ENCODE measurements at regions not wholly inside any gene's neighbourhood (a gene's known extent, or its start where the extent isn't known, plus 50 kb on each side); places are given as distances from the start of the nearest gene placed in this dataset.
"Not testable (repeated sequence)": the region's sequence is repeated elsewhere in the genome, so short reads cannot be mapped to it uniquely, and the experiment has no call there.

DNA sequence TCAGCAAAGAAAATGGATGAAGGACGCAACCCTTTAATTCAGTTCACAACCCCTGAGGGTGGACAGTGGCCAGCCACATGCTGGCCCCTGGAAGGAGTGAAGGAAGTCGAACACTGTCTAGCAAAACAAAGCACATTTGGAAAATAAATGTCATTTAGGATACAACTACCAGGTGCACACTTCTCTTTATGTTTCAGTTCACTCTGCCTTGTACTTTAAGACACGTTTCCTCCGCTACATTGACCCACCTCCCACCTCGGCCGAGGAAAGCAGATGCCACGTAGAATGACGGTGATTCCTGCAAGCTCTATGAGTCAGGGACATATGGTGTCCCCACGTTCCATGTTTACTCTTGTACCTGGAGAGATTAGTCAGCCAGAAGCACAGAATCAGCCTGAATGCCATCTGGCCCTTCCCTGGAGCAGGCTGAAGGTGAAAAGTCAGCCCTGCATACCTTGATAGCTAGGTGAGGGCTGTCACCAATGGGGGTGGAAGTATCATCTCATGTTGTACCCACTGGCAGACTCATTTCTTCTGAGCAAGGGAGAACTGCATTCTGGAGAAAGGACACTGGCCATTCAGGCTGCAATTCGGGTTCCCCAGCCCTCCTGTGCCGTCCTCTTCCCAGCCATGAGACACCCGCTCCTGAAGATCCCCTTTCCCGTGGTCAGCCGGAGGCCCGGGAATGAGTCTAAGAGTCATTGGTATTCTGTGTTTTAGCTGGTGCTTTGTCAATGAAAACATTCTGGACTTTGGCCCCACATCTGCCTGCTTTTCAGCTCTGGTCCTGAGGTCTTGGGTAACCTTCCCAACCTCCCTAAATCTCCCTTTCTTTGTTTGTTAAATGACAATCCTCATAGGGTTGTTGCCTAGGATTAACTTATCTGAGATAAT is 60.6 kb downstream of the FOXA2 start:
- no peaks in the 10 kb centered on the region for H3K36me3 ChIP-seq
- no peaks in the 10 kb centered on the region for H3K4me1 ChIP-seq
- H3K4me3 ChIP-seq, result no peak overlapping the region
- no peak for DNase-seq
- TF ChIP-seq, protein P1, sequence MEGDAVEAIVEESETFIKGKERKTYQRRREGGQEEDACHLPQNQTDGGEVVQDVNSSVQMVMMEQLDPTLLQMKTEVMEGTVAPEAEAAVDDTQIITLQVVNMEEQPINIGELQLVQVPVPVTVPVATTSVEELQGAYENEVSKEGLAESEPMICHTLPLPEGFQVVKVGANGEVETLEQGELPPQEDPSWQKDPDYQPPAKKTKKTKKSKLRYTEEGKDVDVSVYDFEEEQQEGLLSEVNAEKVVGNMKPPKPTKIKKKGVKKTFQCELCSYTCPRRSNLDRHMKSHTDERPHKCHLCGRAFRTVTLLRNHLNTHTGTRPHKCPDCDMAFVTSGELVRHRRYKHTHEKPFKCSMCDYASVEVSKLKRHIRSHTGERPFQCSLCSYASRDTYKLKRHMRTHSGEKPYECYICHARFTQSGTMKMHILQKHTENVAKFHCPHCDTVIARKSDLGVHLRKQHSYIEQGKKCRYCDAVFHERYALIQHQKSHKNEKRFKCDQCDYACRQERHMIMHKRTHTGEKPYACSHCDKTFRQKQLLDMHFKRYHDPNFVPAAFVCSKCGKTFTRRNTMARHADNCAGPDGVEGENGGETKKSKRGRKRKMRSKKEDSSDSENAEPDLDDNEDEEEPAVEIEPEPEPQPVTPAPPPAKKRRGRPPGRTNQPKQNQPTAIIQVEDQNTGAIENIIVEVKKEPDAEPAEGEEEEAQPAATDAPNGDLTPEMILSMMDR (IDR thresholded peaks at IDR 0.05), result no peak
- intact Hi-C loops (cut with DNase I; ENCODE audit: low total_unique reads), result no loop called here
- H3K9me3 ChIP-seq, result no peaks in the 10 kb centered on the region
- H3K27ac ChIP-seq, result no peak overlapping the region
- peaks cover 0 to 12% of the 10 kb centered on the region in 2 donors for H3K27me3 ChIP-seq

DNA sequence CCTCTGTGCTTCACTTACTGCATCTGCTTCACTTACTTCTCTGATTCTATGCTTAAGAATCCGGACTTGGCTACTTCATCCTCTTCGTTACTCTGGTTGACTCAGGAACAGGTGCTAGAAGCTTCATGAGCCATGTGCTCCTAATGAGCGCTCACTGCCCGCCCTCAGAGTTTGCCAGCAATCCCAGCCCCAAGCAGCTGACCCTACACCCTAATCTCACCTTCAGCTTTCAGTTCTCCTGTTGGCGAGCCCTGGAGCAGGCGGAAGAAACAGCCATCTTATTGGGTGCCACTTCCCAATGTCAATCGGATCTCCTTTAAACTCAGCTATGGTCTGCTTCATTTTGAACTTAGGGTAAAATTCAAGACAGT is 61.3 kb downstream of the FOXA2 start:
- no peaks in the 10 kb centered on the region for H3K36me3 ChIP-seq

DNA sequence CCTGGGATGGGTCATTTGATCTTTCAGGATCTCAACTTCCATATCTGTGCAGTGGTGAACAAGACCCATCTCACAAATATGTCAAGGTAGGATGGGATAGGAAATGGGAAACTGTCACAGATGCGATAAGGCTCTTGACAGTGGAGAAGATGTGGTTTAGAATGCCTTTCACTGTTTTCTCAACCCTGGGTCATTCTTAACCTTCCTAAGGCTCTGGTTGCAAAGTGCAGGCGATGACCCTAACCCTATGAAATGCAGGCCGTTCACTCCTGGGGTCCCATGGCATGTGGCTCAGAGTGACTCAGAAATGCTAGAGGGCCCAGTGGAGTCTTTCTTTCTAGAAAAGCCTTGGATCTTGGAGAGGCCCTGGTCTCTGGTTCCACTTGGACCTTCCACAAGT is 61.7 kb downstream of the FOXA2 start:
- Histone ChIP-seq H3K36me3 (no peaks in the 10 kb centered on the region), H3K4me3 (no peak overlapping the region), H3K9me3 (no peaks in the 10 kb centered on the region), H3K27ac (no peak overlapping the region), H3K27me3 (peaks cover 0 to 12% of the 10 kb centered on the region in 2 donors), H3K4me1 (no peaks in the 10 kb centered on the region)
- DNase-seq, result no peak
- TF ChIP-seq, protein P1 (IDR thresholded peaks at IDR 0.05), result no peak
- intact Hi-C loops (cut with DNase I; ENCODE audit: low total_unique reads), result no loop called here

More for the DNA sequence above, 61.3 kb downstream of the FOXA2 start:
- H3K27me3 ChIP-seq, result peaks cover 0 to 12% of the 10 kb centered on the region in 2 donors
- DNase-seq, result no peak
- H3K27ac ChIP-seq, result no peak overlapping the region
- intact Hi-C loops (cut with DNase I; ENCODE audit: low total_unique reads), result no loop called here
- no peak overlapping the region for H3K4me3 ChIP-seq
- H3K4me1 ChIP-seq, result no peaks in the 10 kb centered on the region
- TF ChIP-seq, protein P1 (IDR thresholded peaks at IDR 0.05), result no peak
- no peaks in the 10 kb centered on the region for H3K9me3 ChIP-seq

DNA sequence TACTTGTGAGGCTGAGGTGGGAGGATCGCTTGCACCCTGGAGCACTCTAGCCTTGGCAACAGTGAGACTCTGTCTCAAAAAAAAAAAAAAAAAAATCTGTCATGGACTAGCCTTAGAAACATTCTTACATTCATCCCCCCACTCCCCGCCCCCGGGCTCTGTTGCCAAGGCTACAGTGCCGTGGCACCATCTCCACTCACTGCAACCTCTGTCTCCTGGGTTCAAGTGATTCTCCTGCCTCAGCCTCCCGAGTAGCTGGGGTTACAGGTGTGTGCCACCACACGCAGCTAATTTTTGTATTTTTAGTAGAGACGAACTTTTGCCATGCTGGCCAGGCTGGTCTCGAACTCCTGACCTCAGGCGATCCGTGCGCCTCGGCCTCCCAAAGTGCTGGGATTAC is 62.4 kb downstream of the FOXA2 start:
- H3K4me3 ChIP-seq; H3K36me3 ChIP-seq; DNase-seq; H3K9me3 ChIP-seq; intact Hi-C loops (cut with DNase I; ENCODE audit: low total_unique reads); H3K4me1 ChIP-seq; H3K27ac ChIP-seq: not testable (repeated sequence)
- peaks cover 0 to 12% of the 10 kb centered on the region in 2 donors for H3K27me3 ChIP-seq

DNA sequence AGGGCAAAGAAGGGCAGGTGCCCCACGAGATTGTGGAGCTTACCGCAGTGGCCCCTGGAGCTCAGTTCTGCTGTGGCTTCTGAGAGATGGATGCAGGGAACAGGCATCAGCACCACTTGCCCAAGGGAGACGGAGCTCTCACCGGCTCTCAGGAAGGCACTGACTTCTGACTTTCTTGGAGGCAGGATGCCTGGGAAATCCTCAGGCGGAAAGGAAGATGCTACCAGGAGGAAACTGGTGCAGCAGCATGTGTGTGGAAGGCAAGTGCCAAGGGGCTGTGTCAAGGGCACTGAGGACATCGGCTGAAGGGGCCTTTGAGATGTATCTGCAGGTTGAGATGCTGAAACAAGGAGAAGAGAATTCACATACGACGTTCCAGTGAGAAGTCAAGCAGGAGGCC is 64.0 kb downstream of the FOXA2 start:
- no peak for DNase-seq
- Histone ChIP-seq H3K27me3 (peaks cover 0 to 12% of the 10 kb centered on the region in 2 donors), H3K4me3 (no peak overlapping the region), H3K27ac (no peak overlapping the region), H3K9me3 (no peaks in the 10 kb centered on the region), H3K4me1 (no peaks in the 10 kb centered on the region), H3K36me3 (no peaks in the 10 kb centered on the region)
- intact Hi-C loops (cut with DNase I; ENCODE audit: low total_unique reads), result no loop called here
- TF ChIP-seq, protein P1 (IDR thresholded peaks at IDR 0.05), result no peak

DNA sequence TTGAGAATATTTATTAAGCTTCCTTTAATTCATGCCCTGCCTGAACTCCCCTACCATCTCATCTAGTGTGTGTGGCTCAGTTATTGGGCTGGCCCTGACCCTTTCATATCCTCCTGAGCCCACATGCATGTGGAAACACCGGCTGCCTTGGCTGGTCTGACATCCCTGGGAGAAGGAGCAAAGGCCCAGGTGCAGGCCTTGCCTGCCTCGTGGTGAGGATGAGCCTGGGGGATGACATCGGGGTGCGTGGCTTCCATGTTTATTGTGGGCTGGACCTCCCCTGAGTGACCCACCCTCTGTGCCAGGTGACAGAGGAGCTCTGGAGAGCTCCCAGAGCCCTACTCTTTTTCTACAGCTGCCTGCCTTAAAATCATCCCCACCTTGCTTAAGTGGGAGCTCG is 69.1 kb downstream of the FOXA2 start:
- no peak for DNase-seq
- Histone ChIP-seq H3K27me3 (no peaks in the 10 kb centered on the region), H3K36me3 (no peaks in the 10 kb centered on the region), H3K4me3 (no peak overlapping the region), H3K9me3 (no peaks in the 10 kb centered on the region), H3K27ac (no peak overlapping the region), H3K4me1 (no peaks in the 10 kb centered on the region)
- TF ChIP-seq, protein P1 (IDR thresholded peaks at IDR 0.05), result no peak
- intact Hi-C loops (cut with DNase I; ENCODE audit: low total_unique reads), result no loop called here
